C4-2B (cell line): ENCODE measurements at regions not wholly inside any gene's neighbourhood (a gene's known extent, or its start where the extent isn't known, plus 50 kb on each side); places are given as distances from the start of the nearest gene placed in this dataset.

Source experiments
- ZFX ChIP-seq: fragments of 450-650 bp; IDR thresholded peaks from 2 replicates; pipeline ENCODE4 v1.6.1; 2017
- TF ChIP-seq, protein P1 (sequence below): fragments of 450-650 bp; conservative IDR thresholded peaks from 2 replicates; pipeline ENCODE4 v1.5.1; 2017; ENCODE audit warnings: mild to moderate bottlenecking

DNA sequence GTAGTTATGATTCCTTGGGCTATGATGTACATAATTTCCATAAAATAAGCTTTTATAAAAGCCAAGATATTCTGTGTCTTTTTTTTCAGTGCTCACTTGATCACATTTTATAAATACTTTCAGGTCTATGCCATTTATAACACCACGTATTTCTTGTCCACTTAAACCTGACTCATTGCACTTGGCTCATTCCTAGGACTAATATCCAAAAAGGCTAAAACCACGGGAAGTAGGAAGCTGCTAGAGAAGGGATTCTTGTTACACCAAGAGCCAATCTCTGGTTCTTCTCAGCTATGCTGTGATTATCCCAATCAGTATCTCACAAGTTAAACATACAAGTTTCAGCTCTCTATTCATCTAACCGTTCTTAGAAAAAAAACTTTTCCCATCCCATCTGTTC, 80.4 kb upstream of the CDH6 start:
- TF ChIP-seq, protein P1, sequence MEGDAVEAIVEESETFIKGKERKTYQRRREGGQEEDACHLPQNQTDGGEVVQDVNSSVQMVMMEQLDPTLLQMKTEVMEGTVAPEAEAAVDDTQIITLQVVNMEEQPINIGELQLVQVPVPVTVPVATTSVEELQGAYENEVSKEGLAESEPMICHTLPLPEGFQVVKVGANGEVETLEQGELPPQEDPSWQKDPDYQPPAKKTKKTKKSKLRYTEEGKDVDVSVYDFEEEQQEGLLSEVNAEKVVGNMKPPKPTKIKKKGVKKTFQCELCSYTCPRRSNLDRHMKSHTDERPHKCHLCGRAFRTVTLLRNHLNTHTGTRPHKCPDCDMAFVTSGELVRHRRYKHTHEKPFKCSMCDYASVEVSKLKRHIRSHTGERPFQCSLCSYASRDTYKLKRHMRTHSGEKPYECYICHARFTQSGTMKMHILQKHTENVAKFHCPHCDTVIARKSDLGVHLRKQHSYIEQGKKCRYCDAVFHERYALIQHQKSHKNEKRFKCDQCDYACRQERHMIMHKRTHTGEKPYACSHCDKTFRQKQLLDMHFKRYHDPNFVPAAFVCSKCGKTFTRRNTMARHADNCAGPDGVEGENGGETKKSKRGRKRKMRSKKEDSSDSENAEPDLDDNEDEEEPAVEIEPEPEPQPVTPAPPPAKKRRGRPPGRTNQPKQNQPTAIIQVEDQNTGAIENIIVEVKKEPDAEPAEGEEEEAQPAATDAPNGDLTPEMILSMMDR, result no peak
- no peak for TF ChIP-seq ZFX
